Erythroblast (primary cell): ENCODE measurements at regions not wholly inside any gene's neighbourhood (a gene's known extent, or its start where the extent isn't known, plus 50 kb on each side); places are given as distances from the start of the nearest gene placed in this dataset.

Experiments used
- DNase-seq, 2 experiments: peaks; one replicate each; lab custom pipeline; 2025; lab: John Stamatoyannopoulos, UW
- GATA1 ChIP-seq: IDR thresholded peaks from 2 replicates; pipeline ENCODE4 v1.6.1; 2011; ENCODE audit warnings: low read depth, mild to moderate bottlenecking, control low read depth, low read length, moderate library complexity
- POLR2A ChIP-seq: IDR thresholded peaks from 2 replicates; pipeline ENCODE4 v1.6.1; 2011; ENCODE audit warnings: mild to moderate bottlenecking, low read length

DNA sequence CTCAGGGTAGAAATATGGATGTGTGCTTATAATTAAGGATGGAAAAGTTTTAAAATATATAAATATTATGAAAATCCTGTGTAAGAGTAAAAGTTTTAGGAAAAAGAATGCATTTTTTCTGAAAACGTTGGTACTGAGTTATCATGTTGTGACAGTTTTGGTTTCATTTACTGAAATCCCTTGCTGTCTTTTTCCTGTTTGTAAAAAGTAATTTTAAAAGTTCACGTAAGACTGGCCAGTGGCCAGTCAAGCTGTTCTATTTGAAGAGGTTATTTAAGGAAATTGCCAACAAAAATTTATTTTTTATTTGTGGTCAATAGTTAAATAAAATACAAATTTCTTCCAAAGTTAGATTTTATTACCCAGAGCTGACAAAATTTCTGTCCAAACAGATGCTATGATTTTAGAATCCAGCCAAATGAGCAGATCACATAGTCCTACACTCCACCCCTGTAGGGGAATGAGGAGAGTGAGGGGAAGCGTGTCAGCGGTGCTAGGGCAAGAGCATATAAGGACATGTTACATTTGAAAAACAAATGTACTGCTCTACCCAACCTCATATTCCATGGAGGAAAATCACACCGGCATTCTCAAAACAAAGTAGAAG, 297.8 kb upstream of the TFPI start:
- no peak for DNase-seq
- TF ChIP-seq POLR2A (no peak), GATA1 (no peak)

DNA sequence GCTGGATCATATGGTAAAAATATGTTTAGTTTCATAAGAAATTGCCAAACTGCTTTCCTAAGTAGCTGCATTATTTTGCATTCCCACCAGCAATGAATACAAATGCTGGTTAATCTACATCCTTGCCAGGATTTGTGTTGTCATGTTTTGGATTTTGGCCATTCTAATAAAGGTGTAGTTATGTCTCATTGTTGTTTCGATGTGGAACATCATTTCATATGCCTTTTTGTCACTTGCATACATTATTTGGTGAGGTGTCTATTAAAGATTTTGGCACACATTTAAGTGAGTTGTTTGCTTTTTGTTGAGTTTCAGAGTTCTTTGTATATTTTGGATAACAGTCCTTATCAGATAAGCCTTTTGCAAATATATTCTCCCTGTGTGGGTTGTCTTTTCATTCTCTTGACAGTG, 299.2 kb upstream of the TFPI start:
- TF ChIP-seq GATA1 (no peak), POLR2A (no peak)
- DNase-seq: no peak

DNA sequence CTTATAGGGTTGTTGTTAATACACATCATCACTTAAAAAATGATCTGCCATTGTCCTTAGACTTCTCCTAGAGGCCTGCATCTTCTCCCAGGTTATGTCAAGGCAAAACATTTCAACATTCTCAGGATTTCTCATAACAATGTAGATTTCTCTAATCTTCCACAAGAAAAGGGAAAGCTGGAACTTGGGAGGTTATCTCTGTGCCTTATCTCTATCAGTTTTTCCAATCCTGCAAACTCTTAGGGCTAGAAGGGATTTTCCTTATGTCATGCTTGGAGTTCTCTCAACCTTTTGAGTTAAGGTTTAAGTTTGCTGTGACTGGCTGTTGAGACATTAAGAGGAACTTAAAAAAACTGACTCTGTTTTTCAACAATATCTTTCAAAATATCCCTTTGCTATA, 300.6 kb upstream of the TFPI start:
- TF ChIP-seq GATA1: no peak
- no peak for DNase-seq

DNA sequence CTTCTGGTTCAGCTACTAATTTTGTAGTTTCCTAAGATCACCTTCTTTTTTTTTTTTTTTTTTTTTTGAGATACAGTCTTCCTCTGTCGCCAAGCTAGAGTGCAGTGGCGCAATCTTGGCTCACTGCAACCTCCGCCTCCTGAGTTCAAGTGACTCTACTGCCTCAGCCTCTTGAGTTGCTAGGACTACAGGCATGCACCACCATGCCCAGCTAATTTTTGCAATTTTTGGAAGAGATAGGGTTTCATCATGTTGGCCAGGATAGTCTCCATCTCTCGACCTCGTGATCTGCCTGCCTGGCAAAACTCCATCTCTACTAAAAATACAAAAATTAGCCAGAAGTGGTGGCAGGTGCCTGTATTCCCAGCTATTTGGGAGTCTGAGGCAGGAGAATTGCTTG, 301.5 kb upstream of the TFPI start:
- TF ChIP-seq GATA1 (no peak), POLR2A (no peak)

DNA sequence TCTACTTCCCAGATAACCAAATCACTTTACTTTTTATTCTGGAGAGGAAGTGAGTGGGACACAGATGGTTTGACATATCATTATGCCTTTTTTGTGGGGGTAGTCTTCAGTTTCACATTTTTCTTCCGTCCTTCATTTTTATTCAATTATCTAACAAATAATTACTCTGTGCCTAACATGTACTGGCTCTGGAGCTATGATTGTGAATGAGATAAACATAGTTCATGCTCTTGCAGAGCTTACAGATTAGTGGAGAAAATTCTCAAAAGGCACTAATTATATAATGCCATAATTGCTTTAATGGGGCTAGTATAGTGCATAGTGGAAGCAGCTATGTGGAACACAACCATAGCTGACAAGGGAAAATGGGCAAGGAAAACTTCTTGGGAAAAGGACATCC, 303.6 kb upstream of the TFPI start:
- DNase-seq: no peak
- TF ChIP-seq POLR2A (no peak), GATA1 (no peak)

More for the DNA sequence above, 301.5 kb upstream of the TFPI start:
- no peak for DNase-seq

DNA sequence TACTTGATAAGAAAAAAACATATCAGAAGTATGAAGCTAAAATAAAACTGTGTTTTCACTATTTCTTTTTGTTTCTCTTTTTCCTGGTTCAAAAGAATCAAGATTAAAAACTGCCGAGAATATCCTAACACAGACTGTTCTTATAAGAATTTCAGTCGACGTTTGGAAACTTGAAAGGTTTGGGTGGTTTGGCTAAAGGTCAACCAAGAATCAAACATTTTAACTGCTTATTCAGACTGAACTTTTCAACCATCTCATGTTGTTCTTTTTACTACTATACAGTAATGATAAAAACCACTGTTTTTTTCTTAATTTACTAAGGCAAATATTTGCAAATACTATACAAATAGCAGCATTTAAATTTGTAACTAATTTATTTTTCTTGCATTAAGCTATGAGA, 308.5 kb upstream of the TFPI start:
- DNase-seq: no peak
- TF ChIP-seq POLR2A (no peak), GATA1 (no peak)

DNA sequence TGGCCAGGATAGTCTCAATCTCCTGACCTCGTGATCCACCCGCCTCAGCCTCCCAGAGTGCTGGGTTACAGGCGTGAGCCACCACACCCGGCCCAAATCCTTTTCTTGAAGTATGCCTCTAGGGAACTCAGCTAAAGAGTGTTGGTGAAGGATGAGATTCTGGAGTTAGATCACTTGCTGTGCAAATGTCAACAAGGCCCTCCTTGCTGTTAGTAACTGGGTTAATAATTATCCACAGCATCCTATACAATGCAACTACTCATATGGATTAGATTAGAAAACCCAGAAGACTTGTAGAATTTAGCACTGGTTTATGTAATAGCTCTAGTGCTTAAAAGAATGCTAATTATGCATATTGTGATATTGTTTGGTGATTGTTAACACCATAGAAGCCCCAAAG, 310.8 kb upstream of the TFPI start:
- no peak for TF ChIP-seq GATA1
- TF ChIP-seq POLR2A: no peak
- no peak for DNase-seq

DNA sequence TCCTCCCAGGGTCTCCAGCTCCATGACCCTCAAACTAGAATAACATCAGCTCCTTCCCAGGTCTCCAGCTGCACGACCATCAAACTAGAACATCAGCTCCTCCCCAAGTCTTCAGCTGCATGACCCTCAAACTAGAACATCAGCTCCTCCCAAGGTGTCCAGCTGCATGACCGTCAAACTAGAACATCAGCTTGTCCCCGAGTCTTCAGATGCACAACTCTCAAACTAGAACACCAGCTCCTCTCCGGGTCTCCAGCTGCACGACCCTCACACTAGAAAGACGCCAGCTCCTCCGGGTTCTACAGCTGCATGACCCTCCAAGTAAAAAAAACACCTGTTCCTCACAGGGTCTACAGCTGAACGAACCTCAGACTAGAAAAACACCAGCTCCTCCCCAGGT, 312.9 kb upstream of the TFPI start:
- no peak for TF ChIP-seq POLR2A
- TF ChIP-seq GATA1: no peak
- DNase-seq: no peak

DNA sequence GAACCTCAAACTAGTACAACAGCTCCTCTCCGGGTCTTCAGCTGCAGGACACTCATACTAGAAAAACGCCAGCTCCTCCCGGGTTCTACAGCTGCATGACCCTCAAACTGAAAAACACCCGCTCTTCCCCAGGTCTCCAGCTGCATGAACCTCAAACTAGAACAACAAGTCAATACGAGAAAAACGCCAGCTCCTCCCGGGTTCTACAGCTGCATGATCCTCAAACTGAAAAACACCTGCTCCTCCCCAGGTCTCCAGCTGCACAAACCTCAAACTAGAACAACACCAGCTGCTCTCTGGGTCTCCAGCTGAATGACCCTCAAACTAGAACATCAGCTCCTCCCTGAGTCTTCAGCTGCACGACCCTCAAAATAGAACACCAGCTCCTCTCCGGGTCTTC, 315.0 kb upstream of the TFPI start:
- no peak for DNase-seq
- TF ChIP-seq POLR2A: no peak

DNA sequence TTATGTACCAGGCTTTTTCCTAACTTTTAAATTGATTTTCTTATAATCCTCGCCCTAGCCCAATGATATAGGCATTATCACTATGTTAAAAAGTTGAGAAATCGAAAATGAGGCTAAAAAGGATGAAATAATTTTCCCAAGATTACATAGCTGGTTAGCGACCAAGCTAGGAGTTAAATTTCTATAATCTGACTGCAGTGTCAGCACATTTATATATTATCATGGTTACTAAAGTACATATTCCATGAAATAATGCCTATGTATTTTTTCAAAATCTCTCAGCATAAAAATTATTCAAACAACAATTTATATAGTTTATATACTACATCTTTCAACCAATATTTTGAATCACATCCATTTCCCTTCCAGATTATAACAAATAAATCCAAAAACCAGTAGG, 317.3 kb upstream of the TFPI start:
- TF ChIP-seq POLR2A (no peak), GATA1 (no peak)
- DNase-seq: no peak

DNA sequence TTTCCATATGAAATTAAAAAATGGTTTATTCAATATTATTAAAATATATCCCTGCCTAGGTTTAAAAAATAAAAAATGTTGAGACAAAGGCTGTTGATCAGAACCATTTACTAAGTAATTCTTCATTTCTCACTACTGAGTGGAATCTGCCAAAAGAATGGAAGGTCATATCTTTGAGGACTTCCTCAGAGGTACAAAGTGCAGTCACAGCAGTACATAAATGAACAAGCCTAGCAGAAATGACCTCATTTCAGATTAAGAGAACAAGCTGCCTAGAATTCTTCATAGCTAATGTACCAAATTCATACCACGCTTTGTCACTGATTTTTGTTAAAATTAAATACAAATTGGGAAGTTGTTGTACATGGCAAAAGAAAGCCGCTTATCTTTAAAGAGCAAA, 318.9 kb upstream of the TFPI start:
- no peak for DNase-seq
- TF ChIP-seq POLR2A: no peak
- TF ChIP-seq GATA1: no peak

DNA sequence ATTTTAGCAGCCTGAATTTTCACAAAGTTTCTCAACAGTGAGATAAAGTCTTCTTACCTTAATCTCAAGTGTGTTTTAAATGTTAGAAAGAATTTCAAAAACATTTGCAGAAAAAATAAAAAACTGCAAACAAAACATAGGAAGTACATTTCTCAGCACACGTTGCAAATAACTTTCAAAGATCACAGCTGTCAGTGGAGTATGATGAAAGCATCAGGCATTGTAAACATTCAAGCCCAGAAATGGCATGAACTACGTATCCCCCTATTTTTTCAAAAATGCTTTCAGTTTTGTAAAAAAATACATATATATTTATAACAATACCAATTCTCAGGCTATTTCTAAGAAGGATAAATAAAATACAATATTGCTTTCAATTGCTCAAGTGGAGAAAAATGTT, 320.6 kb upstream of the TFPI start:
- no peak for DNase-seq
- no peak for TF ChIP-seq GATA1
- TF ChIP-seq POLR2A: no peak

DNA sequence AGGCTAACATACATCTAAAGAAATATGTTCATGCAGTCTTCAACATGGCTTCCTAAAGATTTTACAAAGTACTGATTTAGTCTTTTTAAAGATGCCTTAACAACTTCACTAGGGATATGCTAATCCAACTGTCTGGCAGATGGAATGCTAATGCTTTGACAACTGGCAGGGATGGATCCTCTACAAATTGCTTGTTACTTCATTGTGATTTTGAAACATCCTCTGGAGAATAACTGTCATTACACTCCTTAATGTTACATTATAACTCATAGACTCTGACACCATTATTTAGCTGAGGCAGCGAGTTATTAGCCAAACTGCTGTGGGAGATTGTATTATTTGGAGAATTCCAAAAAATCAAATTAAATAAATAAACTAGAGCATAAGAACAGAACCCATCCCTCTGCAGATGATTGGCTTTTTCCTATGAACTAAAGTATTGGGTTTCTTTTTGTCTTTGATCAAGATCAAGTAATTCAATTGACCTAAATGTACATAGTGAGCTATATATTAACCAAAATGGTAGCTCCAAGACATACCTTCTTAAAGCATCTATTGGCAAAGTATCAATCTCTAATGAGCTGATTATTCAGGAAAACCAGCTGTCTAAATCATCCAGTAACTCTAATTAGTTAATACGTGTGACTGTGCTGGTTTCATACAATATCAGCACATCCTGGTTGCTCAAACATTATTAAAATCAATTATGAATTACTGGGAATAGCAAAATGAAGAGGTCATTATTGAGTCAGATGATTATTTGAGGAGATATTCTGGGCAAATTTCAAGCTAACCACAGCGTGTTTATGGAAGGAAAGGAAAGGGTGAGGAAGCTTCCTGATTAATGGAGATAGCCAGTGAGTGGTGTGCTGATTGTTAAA, 321.3 kb upstream of the TFPI start:
- no peak for TF ChIP-seq POLR2A
- TF ChIP-seq GATA1: no peak
- no peak for DNase-seq

DNA sequence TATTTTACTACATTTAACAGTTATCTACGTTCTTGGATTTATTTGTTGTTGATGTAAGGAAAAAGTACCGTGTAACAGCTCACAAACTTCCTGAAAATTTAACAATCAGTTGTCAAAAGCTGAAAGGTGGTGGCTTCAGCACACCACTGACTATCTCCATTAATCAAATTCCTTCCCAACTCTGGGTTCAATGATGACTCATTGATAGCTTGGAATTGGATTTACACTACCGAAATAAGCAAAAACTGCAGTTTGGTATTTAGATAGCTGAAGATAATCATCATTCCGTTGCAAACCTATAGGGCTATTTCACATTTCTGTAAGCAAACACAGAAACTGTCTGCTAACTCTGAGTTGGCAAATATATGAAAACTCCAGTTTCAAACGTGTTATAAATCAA, 322.3 kb upstream of the TFPI start:
- no peak for DNase-seq
- TF ChIP-seq GATA1: no peak
- TF ChIP-seq POLR2A: no peak

DNA sequence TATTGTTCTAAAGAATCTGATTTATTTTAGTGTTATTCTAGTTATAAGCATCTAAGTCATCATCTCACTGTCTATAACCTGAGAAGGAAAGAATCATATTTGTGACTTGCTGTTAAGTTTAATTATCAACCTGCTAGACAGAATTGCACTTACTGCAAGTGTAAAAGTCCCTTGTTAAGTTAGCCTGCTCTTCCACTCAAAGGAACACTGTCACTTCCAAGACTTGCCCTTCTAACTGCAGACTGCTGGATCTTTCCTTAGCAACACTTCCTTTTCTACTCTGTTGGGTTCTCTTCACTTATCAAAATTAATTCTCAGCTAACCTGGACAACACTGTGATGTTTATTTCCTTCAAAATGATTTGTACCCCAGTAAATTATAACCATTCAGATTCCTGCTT, 323.2 kb upstream of the TFPI start:
- DNase-seq: no peak
- TF ChIP-seq GATA1 (no peak), POLR2A (no peak)
